HG03066 (cell line): ENCODE measurements at regions not wholly inside any gene's neighbourhood (a gene's known extent, or its start where the extent isn't known, plus 50 kb on each side); places are given as distances from the start of the nearest gene placed in this dataset.

Source experiments
- ATAC-seq: cut with Tn5 transposase; IDR thresholded peaks from one replicate; pipeline ENCODE4 v1.9.1; 2021; ENCODE audit warnings: low read depth; ENCODE audit not compliant: unreplicated experiment

- ATAC-seq = no peak
Observed at GRCh38 chr7:121473645-121474300, 77.7 kb upstream of the FAM3C start.

DNA sequence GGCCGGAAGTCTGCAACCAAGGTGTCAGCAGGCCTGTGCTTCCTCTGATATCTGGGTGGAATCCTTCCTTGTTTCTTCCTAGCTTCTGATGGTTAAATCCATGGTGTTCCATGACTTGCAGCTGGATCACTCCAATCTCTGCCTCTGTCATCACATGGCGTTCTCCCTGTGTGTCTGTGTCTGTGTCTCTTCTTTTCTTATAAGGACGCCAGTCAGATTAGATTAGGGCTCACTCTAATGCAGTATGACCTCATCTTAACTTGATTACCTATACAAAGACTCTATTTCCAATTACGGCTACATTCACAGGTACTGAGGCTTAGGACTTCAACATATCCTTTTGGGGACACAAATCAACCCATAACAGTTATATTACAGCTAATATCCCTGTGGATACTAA, 70.3 kb upstream of the FAM3C start:
- no peak for ATAC-seq

DNA sequence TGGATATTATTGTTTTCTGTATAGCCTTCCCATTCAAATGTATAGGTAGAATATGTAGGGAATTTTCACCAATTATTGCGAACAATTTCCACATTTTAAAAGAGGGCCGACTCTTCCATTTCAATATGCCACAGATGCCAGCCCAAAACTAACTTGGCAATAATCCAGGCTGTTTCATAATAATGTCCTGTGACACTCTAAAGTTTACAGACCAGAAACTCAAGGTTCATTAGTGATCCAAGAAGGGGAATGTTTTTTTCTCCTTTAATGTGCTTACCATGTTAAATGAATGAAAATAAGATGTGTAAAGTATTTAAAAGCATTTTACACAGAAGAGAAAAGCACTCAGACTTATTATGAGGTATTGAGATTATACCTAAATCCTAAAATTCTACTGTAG, 63.0 kb upstream of the FAM3C start:
- no peak for ATAC-seq

- no peak for ATAC-seq
Observed at GRCh38 chr7:121456785-121457359, 60.8 kb upstream of the FAM3C start.

DNA sequence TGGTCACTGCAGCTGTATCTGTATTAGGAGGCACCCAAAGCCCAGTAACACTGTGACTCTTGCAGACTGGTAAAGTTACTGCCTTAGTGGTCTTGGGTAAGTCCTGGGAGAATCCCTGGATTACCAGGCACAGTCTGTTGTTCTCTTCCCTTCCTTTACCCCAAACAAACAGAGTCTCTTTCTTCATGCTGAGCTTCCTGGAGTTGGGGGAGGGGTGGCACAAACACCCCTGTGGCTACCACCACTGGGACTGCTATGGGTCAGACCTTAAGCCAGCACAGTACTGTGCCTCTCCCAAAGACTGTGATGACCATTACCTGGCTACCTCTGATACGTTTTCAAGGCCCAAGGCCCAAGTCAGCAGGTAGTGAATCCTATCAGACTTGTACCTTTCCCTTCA, 59.9 kb upstream of the FAM3C start:
- no peak for ATAC-seq

DNA sequence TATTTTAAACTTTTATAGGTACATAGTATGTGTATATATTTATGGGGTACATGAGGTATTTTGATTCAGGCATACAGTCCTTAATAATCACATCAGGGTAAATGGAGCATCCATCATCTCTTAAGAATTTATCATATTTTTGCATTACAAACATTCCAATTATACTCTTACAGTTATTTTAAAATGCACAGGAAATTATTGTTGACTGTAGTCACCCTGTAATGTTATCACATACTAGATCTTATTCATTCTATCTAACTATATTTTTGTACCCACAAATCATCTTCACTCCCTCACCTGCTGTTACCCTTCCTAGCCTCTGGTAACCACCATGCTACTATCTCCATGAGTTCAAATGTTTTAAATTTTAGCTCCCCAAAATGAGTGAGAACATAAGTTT, 56.3 kb upstream of the FAM3C start:
- ATAC-seq = no peak

DNA sequence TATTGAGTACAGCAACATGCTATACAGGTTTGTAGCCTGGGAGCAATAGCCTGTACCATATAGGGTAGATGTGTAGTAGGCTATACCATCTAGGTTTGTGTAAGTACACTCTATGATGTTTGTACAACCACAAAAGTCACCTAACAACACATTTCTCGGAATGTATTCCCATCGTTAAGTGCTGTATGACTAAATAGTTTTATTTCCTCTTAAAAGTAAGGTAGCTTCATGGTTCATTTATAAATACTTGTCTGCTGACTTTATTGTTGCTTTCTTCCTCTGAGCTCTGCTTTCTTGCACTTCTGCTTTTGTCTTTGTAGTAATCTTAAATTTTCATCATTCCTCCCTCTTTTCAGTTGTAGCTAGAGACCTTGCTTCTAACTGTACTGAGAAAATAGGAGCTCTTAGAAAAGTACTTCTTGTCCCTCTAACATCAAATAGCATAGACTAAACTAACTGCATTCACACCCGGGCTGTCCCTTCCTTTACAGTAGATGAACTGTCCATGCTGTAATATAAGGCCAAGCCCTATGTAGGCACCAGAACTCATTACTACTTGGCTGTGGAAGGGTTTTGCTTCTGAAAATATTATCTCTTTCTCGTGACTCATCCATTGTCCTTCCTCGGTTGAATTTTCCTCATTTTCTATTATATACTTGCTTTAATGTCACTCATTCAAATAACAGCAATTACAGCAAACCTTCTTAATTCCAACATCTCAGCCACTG, 55.4 kb upstream of the FAM3C start:
- ATAC-seq = no peak

DNA sequence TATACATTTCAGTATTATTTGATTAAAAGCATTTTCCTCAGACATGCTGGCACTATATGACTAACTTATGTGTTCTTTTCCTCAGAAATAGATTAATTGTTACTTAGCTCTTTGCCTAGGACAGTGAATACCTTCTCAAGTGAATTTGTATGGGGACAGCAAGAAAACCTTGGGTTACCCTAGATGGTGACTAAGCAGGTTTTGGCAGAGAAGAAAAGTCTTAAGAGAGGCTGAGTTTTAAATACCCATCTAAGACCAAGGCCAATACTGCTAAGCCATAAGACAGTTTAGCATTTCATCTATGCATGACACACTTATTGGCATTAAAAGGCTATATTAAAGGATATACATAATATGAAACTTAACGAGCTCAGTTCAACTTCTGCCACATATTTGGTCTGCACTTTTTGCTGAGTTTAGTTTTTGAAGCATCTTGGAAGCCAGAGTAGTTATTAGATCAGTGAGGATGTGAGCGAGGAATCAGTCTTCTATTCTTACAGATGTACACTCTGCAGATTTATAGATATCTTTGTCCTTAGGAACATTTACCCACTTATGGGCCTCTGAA, 54.6 kb upstream of the FAM3C start:
- no peak for ATAC-seq

DNA sequence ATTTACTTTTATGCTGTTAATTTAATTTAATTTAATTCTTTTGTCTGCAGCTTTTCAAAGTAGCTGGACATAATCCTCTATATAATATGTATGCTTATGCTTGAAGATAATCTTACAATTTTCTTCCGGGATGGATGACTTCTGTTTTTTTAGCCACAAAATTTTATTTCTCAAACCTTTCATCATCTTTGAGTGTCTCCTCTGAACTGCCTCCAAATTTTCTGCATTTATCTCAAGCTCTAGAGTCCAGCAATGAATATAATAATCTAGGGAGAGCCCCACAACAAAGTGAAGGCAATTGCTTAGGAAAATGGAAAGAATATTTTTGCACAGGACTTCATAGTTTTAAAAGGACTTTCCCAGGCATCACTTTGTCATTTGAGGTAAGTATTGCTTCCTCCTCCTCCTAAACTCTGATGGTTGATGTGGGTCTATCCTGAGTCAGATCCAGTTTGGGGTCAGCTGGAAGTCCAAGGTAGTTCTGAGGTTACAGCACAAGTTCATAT, 53.7 kb upstream of the FAM3C start:
- ATAC-seq = no peak

DNA sequence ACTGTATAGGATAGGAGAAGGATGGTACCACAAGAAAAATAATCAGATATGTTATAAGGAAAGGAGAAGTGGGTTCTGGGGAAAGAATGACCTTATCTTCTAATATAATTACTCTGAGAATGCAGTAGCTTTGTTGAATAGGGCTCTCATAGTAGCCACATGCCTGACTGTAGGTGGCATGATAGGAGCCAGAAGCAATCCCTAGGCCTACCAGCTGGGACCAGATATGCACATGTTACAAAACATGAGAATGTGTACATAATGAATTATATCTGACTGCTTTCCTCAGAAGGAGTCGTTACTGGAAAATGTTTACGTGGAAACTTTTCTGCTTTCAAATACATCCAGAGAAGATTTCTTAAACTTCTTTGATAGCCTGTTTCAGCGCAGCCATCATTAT, 53.2 kb upstream of the FAM3C start:
- no peak for ATAC-seq

GRCh38 chr7:121448429-121448828, 52.3 kb upstream of the FAM3C start:
- ATAC-seq = no peak

DNA sequence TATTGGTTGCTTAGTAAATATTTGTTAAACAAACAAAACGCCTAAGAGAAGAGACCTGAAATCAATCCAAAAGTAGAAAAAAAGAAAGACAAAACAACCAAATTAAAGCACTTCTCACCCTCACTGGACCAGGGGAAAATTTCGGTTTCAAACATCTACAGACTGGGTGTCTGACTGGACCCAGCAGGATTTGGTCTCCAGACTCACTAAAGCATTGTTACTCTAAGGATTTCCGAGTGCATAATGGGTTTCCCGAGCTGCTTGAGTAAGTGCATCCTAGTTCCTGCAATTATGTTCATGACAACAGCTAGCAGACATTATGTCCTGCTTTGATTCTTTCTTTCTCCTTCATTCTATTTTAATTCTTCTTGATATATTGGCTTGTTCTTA, 51.8 kb upstream of the FAM3C start:
- ATAC-seq = no peak

DNA sequence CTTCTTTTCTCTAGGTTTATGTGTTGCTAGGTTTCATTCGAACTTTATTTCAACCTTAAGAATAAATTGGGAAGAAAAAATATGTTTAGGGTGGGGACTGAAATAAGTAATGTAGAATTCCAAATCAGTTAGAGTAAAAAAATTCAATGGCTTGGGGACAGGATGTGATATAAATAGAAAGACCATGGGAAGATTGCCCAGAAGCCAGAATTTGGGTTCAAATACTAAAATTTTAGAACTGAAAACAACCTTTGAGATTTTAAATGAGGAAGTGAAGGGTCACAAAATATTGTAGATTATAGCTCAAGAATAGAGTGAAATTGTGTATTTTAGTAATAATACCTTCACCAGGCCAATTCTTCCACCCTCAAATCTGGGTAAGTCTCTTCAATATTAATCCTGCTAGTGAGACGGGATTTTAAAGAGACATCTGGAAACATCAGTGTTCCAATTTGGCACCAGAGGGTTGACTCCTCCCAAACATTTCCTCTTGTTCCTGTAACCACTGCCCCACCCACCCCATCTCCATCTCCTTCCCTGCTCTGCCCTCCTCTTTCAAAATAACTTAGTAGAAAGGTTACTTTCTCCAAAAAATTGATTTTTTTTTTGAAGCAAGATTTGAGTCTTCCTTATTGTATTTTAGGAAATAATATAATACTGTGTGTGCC, 51.3 kb upstream of the FAM3C start:
- no peak for ATAC-seq

GRCh38 chr7:121446526-121446925, 50.4 kb upstream of the FAM3C start:
- ATAC-seq = no peak
